NCI-H510A treated with DMSO at 0.1 percent for 48 hours (cell line): ENCODE measurements at regions not wholly inside any gene's neighbourhood (a gene's known extent, or its start where the extent isn't known, plus 50 kb on each side); places are given as distances from the start of the nearest gene placed in this dataset.
A peak's percentile ranks its signal among the peaks of the same experiment; 100 is the strongest.

Source experiments
- DNase-seq: peaks from one replicate; lab custom pipeline; 2025; lab: John Stamatoyannopoulos, UW

DNA sequence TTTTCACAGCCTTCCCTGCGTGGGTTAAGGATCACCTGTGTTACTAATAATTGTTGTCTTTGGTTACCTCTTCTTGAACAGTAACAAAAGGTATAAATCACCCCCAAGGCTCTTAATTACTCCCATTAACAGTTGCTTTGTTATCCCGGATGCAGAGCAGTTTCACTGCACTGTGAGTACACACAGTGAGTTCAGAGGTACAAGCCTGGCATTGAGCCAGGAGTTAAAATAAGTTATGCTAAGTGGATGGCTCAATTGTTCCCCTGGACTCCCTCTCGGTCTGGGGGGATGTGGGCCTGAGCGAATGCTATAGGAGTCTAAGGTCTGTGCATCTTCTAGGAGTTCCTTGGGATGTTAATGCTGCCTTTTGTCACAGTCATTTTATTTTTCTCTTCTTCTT is 258.3 kb downstream of the ATG4C start:
- DNase-seq, result peak; percentile 73

DNA sequence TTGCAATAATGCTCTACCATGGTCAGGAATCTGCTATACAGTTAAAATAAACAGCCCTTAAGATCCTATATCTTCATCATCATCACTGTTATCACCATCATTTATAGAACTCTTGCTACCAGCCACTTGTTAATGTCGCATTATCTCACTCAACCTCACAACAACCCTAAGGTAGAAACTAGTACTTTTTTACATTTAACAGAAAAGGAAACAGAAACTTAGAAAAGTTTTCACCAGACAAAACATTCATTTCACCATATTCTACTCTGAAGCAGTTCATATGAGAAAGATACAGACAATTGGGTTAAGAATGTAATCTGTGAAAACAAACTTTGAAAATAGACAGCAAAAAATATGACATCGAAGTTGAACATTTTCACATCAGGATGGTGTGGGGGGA is 262.6 kb downstream of the ATG4C start:
- DNase-seq, result no peak

DNA sequence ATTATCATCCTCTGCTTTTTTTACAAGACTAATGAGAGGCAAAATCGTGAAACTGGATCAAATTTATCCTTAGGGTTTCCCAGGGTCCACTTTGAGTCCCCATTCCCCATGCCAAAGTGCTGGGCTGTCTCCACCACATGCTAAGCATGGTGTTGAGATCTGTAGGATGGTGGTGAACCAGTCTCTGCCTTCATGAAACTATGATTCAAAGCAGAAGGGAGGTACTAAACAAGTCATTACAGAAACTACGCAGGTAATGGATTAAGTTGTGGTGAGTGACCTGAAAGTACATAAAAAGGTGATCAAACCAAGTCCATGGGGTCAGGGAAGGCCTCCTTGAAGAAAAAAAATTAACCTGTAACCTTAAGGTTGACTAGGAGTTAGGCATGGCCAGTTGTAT is 265.2 kb downstream of the ATG4C start:
- no peak for DNase-seq

DNA sequence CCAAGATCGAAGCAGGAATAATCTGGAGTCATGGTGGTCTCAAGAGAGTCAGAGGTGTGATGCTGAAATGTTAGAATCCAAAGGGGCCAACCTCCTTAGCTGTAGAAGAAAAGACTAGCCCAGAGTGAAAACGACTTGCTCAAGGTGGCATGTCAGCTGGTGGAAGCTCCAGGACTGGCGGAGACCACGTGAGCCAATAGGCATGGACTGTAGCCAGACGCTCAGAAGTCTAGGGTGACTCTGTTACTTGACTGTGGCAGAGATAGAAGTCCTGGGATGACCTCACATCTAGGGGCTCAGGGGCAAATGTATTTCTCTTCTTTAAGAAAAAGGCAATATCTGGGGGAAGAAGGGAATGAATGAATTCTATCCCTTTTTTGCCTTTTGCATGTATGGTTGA is 267.4 kb downstream of the ATG4C start:
- no peak for DNase-seq

DNA sequence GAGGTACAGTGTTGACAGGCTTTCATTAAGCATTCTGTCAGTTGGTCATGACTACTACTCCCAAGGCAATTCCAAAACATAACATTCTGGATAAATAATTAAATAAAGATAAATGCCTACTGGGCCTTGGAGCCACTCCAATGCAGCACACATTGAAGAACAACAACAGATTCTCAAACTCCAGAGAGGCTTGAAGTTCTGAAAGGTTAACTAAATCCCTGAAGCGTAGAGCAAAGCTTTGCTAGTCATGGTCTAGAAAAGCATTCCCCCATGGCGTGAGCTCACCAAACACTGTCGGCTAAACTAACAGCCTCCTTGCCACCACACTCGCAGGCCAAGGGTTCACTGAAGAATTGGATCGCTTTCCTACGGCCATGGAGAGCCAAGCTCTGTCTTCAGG is 268.0 kb downstream of the ATG4C start:
- DNase-seq, result no peak

DNA sequence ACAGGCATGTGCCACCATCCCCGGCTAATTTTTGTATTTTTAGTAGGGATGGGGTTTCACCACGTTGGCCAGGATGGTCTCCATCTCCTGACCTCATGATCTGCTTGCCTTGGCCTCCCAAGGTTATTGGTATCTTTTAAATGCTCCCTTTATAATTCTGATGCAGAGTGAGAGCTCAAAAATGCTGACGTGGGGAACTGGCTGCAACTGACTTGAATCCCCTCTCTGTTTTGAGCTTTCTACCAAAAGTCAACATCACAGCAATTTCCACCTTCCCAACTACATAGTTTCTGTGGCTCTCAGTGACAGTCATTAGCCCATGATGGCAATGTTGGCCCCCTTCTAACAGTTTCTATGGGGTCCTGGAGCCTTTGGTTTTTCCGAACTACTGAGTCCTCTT is 268.2 kb upstream of the FOXD3 start:
- DNase-seq, result no peak

DNA sequence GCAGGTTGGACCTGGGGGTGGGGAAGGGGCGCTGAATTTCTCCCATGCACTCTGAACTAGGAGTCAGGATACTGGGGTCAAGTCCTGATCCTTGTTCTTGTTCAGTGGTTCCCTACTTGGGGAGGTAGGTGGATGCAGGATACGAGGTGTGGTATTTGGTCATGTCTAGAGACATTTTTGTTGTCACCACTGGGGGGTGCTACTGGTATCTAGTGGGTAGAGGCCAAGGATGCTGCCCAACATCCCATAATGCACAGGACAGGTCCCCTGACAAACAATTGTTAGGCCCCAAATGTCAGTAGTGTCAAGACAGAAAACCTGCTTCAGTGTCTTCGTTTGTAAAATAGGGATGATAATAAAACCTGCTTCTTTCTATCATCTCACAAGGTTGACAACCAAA is 259.0 kb upstream of the FOXD3 start:
- no peak for DNase-seq

DNA sequence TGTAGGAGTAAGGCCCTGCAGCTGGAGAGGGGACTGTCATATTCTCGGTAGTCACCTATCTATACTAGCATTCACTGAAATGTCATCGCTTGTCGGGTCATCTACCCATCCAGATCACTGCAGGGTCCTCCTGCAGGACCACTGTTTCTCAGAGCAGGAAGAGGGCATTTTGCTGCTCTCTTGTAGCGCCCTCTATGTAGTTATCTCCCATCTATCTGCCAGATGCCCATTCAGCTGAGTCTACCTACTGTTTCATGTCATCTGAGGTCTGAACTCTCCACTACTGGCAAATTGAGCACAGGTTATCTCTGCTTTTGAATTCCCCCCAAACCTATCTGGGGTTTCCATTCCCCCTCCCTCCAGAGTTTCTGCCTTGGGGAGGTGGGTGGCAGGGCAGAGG is 258.2 kb upstream of the FOXD3 start:
- DNase-seq, result no peak

DNA sequence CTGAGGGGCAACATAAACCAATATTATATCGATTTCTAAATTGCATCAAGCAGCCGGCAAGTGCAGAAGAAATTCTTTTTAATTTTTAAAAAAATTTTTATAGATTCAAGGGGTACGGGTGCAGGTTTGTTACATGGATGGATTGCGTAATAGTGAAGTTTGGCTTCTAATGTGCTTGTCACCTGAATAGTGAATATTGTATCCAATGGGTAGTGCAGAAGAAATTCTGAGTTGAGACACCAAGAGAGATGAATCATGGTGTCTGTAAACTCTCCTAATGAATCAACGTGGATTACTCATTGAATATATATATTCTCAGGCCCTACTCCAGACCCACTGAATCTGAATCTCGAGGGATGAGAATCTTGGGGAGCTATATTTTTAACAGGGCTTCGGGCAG is 253.7 kb upstream of the FOXD3 start:
- no peak for DNase-seq

DNA sequence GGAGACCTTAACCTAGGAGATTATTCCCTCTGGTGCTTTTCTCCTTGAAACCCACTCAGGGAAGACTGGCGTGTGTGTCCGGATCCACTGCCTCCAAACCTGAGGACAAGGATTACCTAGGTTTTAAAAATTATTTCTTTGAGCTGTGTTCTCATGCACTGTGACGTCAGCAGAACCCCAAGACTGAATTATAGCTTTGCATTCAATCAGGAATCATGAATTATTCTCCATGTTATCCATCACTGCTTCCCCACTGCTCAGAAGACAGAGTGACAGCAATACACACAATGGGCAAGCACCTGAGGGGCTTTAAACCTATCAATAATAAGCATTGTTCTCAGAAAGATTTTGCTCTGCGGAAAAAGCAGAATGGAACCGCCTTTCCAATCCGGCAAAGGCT is 253.2 kb upstream of the FOXD3 start:
- DNase-seq, result no peak

DNA sequence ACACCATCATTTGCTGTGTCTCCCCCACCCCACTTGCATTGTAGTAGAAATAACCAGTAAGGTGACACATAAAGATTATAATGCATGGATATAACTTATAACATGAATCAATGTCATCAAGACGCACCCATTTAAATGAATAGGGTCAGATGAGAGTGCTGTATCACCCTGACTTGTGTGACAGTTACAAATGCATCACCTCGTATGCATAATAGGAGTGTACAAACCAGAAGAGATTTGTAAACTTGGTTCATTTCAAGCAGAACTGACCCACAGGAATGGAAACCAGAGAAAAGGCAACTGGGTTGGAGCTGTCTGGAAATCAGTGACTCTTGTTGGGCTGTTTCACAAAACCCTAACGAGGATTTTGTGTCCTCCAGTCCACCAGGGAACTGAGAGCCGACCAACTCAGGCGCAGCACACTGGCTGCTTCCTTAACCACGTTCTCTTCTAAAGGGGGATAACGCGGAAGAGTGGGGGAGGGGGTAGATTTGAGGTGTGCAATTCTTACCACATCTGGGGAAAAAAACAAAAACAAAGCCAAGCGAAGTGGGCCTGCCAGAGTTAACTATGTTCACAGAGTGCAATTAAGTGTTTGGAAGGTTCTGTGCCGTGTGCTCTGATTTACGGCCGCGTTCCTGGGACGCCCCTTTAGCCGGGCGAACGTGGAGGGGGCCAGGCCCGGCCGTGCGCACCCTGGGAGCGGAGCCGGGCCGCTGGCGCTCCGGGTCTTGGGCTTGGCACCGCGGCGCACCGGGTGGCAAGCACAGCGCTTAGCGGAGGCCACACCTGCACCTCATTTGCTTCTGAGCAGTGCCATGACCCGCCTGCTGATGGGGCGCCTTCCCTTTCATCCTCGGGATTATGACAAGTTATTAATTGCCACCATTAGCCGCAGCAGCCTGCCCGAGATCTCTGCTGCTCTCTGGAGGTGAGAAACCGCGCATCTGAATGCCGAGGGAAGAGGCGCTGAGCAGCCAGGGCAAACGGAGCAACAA is 248.8 kb upstream of the FOXD3 start:
- DNase-seq, result peak; percentile 68

DNA sequence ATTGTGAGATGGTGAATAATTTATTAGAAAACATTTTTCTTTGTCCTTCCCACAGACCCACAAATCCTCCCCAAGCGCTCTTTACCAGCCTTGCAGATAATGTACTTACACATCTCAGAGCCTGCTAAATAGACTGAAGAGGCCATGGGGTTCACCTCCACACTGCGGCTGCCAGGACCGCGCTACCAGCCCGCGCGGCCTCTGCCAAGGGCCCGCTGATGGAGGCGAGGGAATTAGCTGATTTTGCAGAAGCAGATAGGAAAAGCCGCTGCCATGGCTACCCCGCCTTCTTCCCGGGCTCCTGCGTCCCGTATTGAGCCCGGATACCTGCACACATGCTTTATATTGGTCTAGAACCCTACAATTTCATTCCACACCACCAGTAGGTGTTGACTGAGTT is 248.0 kb upstream of the FOXD3 start:
- no peak for DNase-seq

DNA sequence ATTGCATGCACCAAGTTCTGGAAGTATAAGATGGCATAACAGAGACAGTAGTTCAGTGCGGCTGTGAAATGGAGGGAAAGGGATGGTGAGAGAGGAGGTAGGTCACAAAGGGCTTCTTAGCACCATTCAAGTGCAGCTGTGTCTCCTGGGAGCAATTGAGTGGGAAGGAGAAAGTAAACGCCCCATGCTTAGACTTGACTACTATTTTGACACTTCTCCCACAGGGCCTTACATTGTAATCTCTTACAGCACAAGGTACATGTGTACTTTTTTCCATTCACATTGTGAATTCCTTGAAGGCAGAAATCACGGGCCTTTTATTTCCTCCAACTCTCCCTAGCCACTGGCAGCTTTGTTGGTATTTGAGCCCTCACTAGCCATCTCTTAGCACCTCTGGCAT is 239.6 kb upstream of the FOXD3 start:
- DNase-seq, result no peak

DNA sequence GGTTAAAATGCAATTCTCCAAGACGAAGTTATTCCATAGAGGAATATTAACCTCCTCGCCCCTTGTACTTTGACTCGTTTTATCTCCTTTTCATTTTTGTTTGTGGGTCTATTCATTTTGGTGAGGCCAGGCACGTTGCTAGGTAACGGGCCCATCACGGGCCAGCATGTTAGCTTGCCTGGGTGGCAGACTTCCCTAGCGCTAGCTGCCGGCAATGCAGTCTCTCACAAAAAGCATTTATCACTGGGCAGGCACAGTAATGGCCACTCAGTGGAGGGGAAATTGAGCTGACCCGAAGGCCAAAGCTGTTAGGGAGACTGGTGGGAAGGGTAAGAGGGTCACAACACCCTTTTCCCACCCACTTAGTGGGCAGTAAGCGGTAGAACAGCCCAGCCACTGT is 234.4 kb upstream of the FOXD3 start:
- DNase-seq, result no peak

DNA sequence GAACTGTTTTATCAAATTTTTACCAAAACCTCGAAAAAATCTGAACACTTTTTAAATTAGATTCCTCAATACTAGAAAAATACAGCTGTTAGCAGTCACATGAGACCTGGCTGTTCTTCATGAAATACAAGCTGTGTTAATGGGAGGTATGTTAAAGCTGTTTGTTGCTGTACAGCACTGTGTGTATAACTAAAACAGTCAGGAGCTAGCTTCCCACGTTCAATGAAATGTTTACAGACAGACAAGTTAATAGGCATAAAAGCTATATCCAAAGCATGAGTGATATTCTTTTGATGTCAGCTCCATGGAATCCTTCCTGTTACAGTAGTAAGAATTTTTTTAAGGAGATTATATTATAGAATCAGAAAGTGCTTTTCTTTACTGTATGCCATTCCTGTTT is 223.2 kb upstream of the FOXD3 start:
- no peak for DNase-seq

DNA sequence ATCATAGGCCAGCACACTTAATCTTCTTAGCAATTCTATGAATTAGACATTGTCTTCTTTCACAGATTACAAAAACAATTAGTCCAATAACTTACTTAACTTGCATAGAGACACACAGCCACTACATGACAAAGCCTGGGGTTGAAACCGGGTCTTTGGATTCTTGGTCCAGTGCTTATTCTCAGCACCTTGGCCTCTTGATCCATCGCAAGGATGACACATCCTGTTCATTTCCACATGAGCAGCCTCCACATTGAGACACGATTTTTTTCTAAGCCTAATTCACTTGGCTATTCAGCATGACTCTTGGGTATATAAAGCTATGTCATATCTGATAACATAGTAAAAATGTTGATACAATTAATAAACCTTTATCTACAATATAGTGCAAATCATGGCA is 221.0 kb upstream of the FOXD3 start:
- DNase-seq, result no peak

DNA sequence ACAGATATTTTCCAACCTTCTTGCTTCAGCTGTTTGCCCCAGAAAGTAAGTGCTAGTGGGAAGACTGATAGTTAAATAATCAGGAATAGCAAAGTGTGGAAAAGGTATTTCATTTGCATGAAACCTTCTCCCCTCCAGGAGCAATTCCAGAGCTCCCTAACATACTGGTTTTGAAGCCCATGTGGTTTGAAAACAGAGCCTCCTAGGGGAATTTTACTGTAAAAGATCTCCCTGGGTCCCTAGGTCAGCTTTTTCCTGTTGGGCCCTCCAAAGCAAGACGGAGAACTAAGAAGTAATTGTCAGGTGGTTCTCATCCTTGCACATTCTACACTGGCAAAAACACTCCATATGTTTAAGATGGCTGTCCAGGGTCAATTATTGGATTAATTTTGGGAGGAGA is 218.7 kb upstream of the FOXD3 start:
- no peak for DNase-seq

DNA sequence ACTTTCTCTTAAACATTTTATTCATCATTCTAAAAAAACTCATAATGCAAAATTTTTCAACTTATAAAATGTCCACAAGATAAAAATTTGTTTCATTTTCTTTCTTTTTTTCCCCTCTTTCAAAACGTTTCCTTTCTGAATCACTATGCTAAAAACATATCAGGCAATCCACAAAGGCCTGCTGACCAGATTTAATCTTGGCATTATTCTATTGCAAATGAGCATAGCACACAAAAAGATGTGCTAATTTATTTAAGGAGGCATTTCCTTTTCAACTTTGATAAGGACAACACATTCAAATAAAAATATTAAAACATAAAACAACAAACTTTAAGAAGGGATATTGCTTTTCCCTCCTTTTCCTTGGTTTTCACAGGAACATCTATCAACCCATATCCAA is 215.3 kb upstream of the FOXD3 start:
- no peak for DNase-seq

DNA sequence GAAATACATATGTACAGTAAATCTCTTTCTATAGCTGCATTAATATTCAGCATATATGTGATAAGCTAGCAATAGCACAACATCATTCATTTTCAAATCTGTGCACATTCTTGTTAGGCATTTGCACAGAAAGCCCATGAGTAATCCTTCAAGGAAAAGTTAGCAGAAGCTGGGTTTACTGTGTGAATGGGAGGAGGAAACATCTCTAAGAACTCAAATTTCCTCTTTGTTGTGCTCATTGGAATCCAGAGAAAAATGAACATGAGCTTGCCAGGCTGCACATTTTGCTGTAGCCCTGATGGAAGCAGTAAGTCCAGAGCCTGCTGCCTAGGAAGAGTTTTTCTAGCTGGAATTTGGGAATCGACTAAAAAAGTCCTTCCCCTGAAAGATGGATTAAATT is 214.2 kb upstream of the FOXD3 start:
- no peak for DNase-seq

DNA sequence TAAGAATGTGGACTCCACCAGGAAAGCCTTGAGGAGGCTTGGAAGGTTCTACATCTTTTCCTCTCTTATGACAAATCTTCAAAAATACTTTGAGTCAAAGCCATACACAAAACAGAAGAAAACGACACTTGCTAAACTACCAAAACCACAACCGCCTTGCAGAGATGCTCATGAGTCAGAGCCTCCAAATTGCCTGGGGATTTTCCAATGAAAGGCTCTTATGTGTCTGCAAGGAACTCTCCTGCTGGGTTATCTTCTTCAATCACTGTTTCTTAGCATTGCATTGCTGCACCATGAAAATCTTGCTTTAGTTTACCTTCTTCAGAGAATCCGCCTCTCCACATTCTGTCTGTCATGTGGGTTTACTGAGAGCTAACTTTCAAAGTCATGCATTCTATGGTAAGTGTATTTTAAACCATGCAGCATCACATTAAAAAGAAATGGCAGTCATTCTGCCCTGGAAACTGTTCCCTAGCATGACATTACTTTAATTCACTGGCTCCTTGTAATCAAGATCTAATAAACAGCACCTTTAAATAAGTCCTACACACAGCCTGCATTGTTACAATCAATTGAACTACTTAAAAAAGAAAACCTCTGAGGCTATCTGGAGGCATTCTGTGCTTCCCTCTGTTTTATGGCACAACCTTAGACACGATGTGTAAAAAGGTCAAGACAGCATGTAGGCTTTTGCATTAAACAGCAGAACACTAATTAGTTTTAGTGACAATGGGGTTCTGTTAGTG is 210.0 kb upstream of the FOXD3 start:
- DNase-seq, result no peak

DNA sequence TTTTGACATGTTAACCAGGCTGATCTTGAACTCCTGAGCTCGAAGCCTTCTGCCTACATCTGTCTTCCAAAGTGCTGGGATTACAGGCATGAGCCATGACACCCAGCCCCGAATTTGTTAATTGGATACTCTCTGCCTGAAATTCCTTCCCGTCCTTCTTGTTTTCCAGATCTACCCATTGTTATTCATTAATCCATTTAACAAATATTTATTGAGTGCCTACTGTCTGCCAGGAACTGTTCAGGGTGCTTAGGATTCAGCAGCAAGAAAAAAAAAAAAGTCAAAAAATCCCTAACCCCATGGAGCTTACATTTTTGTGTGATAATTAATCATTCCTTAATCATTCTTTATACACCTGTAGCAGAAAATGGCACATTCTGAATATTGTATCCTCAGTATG is 206.8 kb upstream of the FOXD3 start:
- DNase-seq, result no peak

DNA sequence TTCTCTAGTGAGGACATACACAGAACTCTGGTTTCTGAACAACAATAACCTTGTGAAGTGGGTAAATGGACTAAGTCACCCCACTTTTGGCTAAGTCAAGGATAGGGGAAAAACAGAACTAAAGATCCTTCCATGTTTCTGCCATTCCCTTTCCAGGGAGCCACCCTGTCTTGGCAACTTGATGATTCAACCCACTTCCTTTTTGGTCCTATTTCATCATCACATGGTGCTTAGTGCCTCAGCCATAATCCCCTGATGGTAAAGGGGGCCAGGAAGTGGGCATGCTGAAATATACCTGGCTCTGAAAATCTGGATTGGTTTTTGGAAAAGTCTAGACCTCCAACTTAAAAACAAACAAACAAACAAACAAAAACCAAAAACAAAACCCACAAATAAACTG is 206.4 kb upstream of the FOXD3 start:
- no peak for DNase-seq

DNA sequence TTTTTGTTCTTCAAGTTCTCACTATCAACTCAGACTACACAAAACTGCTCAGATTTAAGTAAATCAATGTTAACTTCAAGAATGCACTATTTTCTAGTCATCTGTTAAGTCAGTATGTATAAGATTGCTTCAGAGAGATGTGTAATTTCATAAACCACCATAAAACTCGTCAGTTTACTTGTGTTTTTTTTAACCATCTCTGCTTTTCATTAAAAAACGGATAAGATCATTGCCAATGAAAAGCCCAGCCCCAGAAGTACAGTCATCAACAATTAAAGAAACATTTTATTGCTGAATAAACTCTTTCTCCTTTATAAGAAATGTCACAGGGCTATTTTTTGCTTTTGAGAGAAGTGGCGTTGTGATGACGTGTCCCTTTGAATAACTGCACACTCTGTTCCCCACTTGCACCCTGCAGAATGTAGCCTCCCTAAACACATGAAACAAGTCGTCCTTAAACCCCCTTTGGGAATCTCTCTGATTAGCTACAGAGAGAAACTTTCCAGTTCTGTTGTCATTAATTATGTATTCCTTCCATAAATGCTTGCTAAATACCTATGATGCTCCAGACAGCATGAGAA is 202.7 kb upstream of the FOXD3 start:
- no peak for DNase-seq
